ENCODE measurements at regions not wholly inside any gene's neighbourhood (a gene's known extent, or its start where the extent isn't known, plus 50 kb on each side); places are given as distances from the start of the nearest gene placed in this dataset.

- no peak overlapping the region for H3K4me3 ChIP-seq (ENCODE audit: low read length)
- H4K20me1 ChIP-seq (ENCODE audit: insufficient read depth, low read length): no peaks in the 10 kb centered on the region
- H3K36me3 ChIP-seq (replicated peaks; ENCODE audit: low read depth, low read length): no peaks in the 10 kb centered on the region
- no peak overlapping the region for H2AFZ ChIP-seq (ENCODE audit: low read depth, low read length)
- H3K79me2 ChIP-seq (ENCODE audit: low read length): no peaks in the 10 kb centered on the region
- H3K9me3 ChIP-seq (ENCODE audit: insufficient read depth, low read length): no peaks in the 10 kb centered on the region
- H3K4me1 ChIP-seq (ENCODE audit: low read length): no peaks in the 10 kb centered on the region
- H3K4me2 ChIP-seq (ENCODE audit: low read length): no peak overlapping the region
- no peaks in the 10 kb centered on the region for H3K27me3 ChIP-seq (ENCODE audit: low read depth, low read length)
- H3K27ac ChIP-seq (ENCODE audit: low read length): no peak overlapping the region
- no peak for TF ChIP-seq EZH2phosphoT487 (IDR thresholded peaks at IDR 0.05; ENCODE audit: low read depth)
- no peak for TF ChIP-seq CTCF (IDR thresholded peaks at IDR 0.05; ENCODE audit: low read depth, low read length)
- H3K9ac ChIP-seq (ENCODE audit: low read length): no peak overlapping the region
Observed at GRCh38 chr3:90099493-90099892, 992.1 kb downstream of the EPHA3 start.

- H3K79me2 ChIP-seq (ENCODE audit: low read length): no peaks in the 10 kb centered on the region
- no peaks in the 10 kb centered on the region for H3K36me3 ChIP-seq (replicated peaks; ENCODE audit: low read depth, low read length)
- H3K9me3 ChIP-seq (ENCODE audit: insufficient read depth, low read length): no peaks in the 10 kb centered on the region
- H3K27ac ChIP-seq (ENCODE audit: low read length): no peak overlapping the region
- no peaks in the 10 kb centered on the region for H4K20me1 ChIP-seq (ENCODE audit: insufficient read depth, low read length)
- H3K27me3 ChIP-seq (ENCODE audit: low read depth, low read length): no peaks in the 10 kb centered on the region
- no peaks in the 10 kb centered on the region for H3K4me1 ChIP-seq (ENCODE audit: low read length)
- no peak overlapping the region for H3K9ac ChIP-seq (ENCODE audit: low read length)
- no peak overlapping the region for H3K4me2 ChIP-seq (ENCODE audit: low read length)
- TF ChIP-seq EZH2phosphoT487 (IDR thresholded peaks at IDR 0.05; ENCODE audit: low read depth): no peak
- no peak overlapping the region for H3K4me3 ChIP-seq (ENCODE audit: low read length)
- no peak overlapping the region for H2AFZ ChIP-seq (ENCODE audit: low read depth, low read length)
Observed at GRCh38 chr3:90102146-90102545, 994.7 kb downstream of the EPHA3 start.

GRCh38 chr3:90121326-90121725 is 1013.9 kb downstream of the EPHA3 start:
- Histone ChIP-seq H3K27ac (ENCODE audit: low read length) (no peak overlapping the region), H2AFZ (ENCODE audit: low read depth, low read length) (no peak overlapping the region), H3K4me1 (ENCODE audit: low read length) (no peaks in the 10 kb centered on the region), H3K4me3 (ENCODE audit: low read length) (no peak overlapping the region), H3K9ac (ENCODE audit: low read length) (no peak overlapping the region), H4K20me1 (ENCODE audit: insufficient read depth, low read length) (no peaks in the 10 kb centered on the region), H3K36me3 (replicated peaks; ENCODE audit: low read depth, low read length) (no peaks in the 10 kb centered on the region), H3K79me2 (ENCODE audit: low read length) (no peaks in the 10 kb centered on the region), H3K4me2 (ENCODE audit: low read length) (no peak overlapping the region), H3K9me3 (ENCODE audit: insufficient read depth, low read length) (0 out of 2 replicates have a peak, but pooled peaks cover 4% of the 10 kb centered on the region), H3K27me3 (ENCODE audit: low read depth, low read length) (no peaks in the 10 kb centered on the region)
- TF ChIP-seq EZH2phosphoT487 (IDR thresholded peaks at IDR 0.05; ENCODE audit: low read depth) (no peak), CTCF (IDR thresholded peaks at IDR 0.05; ENCODE audit: low read depth, low read length) (no peak)

GRCh38 chr3:90128391-90128790 is 1021.0 kb downstream of the EPHA3 start:
- H3K79me2 ChIP-seq (ENCODE audit: low read length): no peaks in the 10 kb centered on the region
- no peaks in the 10 kb centered on the region for H3K27me3 ChIP-seq (ENCODE audit: low read depth, low read length)
- H3K36me3 ChIP-seq (replicated peaks; ENCODE audit: low read depth, low read length): no peaks in the 10 kb centered on the region
- H4K20me1 ChIP-seq (ENCODE audit: insufficient read depth, low read length): no peaks in the 10 kb centered on the region
- H2AFZ ChIP-seq (ENCODE audit: low read depth, low read length): no peak overlapping the region
- peaks cover 9% of the 10 kb centered on the region for H3K4me1 ChIP-seq (ENCODE audit: low read length)
- no peak overlapping the region for H3K4me3 ChIP-seq (ENCODE audit: low read length)
- H3K4me2 ChIP-seq (ENCODE audit: low read length): no peak overlapping the region
- H3K27ac ChIP-seq (ENCODE audit: low read length): no peak overlapping the region
- H3K9ac ChIP-seq (ENCODE audit: low read length): no peak overlapping the region
- TF ChIP-seq CTCF (IDR thresholded peaks at IDR 0.05; ENCODE audit: low read depth, low read length) (no peak), EZH2phosphoT487 (IDR thresholded peaks at IDR 0.05; ENCODE audit: low read depth) (no peak)
- 0 out of 2 replicates have a peak, but pooled peaks cover 4% of the 10 kb centered on the region for H3K9me3 ChIP-seq (ENCODE audit: insufficient read depth, low read length)

GRCh38 chr3:90129730-90130129 is 1022.3 kb downstream of the EPHA3 start:
- no peaks in the 10 kb centered on the region for H3K36me3 ChIP-seq (replicated peaks; ENCODE audit: low read depth, low read length)

More at GRCh38 chr3:90129730-90130129, 1022.3 kb downstream of the EPHA3 start:
- Histone ChIP-seq H3K27me3 (ENCODE audit: low read depth, low read length) (no peaks in the 10 kb centered on the region), H3K4me3 (ENCODE audit: low read length) (no peak overlapping the region), H2AFZ (ENCODE audit: low read depth, low read length) (no peak overlapping the region), H3K9ac (ENCODE audit: low read length) (no peak overlapping the region), H3K4me2 (ENCODE audit: low read length) (no peak overlapping the region), H3K27ac (ENCODE audit: low read length) (no peak overlapping the region), H3K79me2 (ENCODE audit: low read length) (no peaks in the 10 kb centered on the region), H4K20me1 (ENCODE audit: insufficient read depth, low read length) (no peaks in the 10 kb centered on the region), H3K9me3 (ENCODE audit: insufficient read depth, low read length) (0 out of 2 replicates have a peak, but pooled peaks cover 4% of the 10 kb centered on the region), H3K4me1 (ENCODE audit: low read length) (peaks cover 9% of the 10 kb centered on the region)
- TF ChIP-seq CTCF (IDR thresholded peaks at IDR 0.05; ENCODE audit: low read depth, low read length) (no peak), EZH2phosphoT487 (IDR thresholded peaks at IDR 0.05; ENCODE audit: low read depth) (no peak)

Data from OCI-LY3 (cell line).